H1 (cell line): ENCODE measurements at regions not wholly inside any gene's neighbourhood (a gene's known extent, or its start where the extent isn't known, plus 50 kb on each side); places are given as distances from the start of the nearest gene placed in this dataset.

Source experiments
- CHD7 ChIP-seq: fragments of 300-600 bp; sonication (generic); IDR thresholded peaks from 2 replicates; pipeline ENCODE4 v1.7.1; 2012; ENCODE audit warnings: low read length, moderate library complexity, mild to moderate bottlenecking, inconsistent platforms; ENCODE audit not compliant: insufficient replicate concordance
- SIN3A ChIP-seq, 2 experiments: IDR thresholded peaks in 1 of 2; conservative IDR thresholded peaks in 1 of 2; 2 replicates each; pipeline ENCODE4 v1.6.1; 2011 to 2012; ENCODE audit warnings: low read length in 2 of 2, improper control_type of control experiment in 1 of 2, low read depth in 1 of 2, mild to moderate bottlenecking in 1 of 2

- no peak for TF ChIP-seq CHD7
- no peak for TF ChIP-seq SIN3A (conservative IDR thresholded peaks at IDR 0.05 in 1 of 2, IDR thresholded peaks at IDR 0.05 in 1 of 2; ENCODE audit: low read depth in 1 of 2, low read length in 2 of 2)
These were observed 132.3 kb upstream of the PTPRG start (continued) for GRCh38 chr3:61429106-61429505.
